NK-92 treated with Interleukin-12 subunit alpha and Interleukin-12 subunit beta, amount 100 ng/mL, for 24 hours (cell line): ENCODE measurements at regions not wholly inside any gene's neighbourhood (a gene's known extent, or its start where the extent isn't known, plus 50 kb on each side); places are given as distances from the start of the nearest gene placed in this dataset.
"Not testable (repeated sequence)": the region's sequence is repeated elsewhere in the genome, so short reads cannot be mapped to it uniquely, and the experiment has no call there.

Experiments used
- DNase-seq: peaks from one replicate; lab custom pipeline; 2025; lab: John Stamatoyannopoulos, UW

DNA sequence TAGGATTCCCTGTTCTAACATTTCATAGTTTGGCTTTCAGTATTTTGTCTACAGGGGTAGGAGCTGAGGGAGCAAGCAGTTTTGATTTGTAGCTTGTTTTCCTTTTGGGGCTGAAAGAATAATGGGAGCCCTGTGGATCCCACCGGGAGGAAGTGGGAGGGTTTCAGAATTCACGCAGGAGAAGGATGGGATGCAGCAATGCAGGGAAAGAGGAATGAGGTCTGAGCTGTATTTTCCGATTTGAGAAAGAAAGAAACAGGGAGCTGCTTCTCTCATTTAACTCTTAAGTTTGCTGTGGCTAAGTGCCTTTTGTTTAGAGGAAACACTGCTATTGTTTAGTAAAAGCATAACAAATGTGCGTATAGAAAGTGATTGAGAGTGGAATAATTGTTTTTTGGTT is 141.0 kb downstream of the ADCYAP1 start:
- DNase-seq, result no peak

DNA sequence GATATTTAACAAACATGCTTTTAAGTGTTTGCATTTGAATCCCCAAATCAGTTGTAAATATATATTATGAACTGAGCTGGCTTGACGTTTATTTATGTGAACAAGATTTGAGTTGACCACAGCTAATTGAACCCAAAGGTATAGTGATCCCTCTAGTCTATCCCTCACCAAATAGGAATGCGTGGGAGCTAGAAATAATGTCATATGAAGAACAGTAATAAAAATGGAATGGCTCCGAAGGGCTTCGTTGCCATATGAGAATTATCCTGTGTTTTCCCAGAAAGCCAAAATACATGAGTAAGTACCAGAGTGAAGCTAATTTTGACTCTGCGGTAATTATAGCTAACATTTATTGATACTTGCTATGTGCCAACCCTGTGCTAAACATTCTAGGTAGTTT is 142.7 kb downstream of the ADCYAP1 start:
- DNase-seq, result no peak

DNA sequence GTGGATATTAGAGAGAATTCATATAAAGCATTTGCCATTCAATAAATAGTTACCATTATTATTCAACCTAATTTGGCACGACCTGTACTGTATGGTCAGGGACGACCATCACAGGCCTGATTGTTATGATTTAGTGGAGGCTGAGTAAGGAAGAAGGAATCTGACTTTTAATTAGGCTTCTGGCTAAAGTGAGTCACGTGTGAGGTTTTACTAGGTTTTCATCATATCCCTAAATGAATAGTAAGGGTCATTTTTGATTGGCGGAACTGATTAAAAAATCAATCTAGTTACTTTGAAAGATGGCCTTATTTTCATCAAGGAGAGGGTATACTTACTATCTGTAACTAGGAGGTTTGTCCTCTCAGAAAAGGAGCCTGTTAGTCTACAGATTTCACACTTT is 143.4 kb downstream of the ADCYAP1 start:
- DNase-seq, result no peak

GRCh38 chr18:1049173-1049572 is 144.5 kb downstream of the ADCYAP1 start:
- DNase-seq, result no peak

DNA sequence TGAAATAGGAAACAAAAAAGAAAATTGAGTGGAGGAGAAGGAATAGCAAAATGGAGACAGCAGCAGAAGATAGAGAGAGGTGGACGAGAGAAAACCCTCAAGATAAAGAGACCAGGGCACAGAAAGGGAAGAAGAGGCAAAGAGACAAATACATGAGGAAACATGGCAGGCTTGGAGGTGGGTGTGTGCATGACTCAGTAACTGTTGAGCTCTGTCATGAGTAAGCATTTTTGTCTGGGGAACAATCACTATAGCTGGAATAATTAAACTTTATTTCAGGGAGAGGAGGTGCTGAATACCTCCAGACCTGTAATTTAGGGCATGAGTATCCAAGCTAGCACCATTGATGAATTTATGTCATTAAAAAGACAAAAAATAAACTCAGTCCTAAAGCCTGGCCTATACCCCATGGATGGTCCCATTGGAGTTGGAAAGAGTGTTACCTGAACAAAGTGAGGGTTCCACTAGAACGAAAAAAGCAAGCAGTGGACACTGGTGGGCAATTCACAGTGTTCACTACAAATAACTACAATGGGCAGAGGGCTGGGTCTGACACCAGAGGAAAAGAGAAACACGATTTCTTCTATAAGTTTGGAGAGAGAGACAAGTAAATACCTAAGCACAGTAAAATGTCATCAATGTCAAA is 145.5 kb downstream of the ADCYAP1 start:
- no peak for DNase-seq

- DNase-seq, result no peak
Measured at GRCh38 chr18:1052301-1052700, 147.6 kb downstream of the ADCYAP1 start.

DNA sequence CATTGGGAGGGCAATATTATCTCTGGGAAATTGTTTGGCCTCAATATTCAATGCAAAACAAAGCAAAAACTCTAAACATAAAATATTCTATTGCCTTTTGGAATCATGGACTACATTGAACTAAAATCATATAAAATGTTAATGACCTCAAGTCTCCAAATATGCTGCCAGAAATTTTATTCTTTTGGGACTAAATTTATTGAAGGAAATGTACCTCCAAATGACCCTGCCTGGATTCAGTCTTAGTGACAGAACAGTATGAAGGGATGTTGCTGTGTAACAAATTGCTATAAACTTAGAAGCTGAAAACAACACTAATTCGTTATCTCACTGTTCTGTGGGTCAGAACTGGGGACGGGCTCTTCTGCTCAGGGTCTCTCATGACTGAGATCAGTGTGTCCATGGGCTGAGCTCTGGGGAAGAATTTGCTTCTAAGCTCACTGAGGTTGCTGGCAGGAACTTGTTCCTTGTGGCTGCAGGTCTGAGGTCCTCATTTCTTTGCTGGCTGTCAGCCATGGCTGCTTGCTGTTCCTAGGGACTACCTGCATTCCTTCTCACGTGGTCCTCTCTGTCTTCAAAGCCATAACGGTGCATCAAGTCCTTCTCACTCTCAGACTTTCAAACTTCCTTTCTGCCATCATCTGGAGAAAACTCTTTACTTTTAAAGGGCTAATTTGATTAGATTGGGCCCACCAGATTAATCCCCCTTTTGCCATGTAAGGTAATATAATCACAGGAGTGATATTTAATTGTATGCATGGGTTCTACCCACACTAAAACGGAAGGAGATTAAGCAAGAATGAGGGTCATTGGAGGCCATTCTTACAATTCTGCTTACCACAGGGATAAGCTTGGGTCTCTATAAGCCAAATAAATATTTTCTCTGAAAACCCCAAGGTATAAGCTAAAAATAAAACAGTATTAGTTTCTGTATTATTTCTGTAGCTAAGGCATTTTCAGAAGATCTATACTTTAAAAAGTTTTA is 149.0 kb downstream of the ADCYAP1 start:
- DNase-seq, result no peak

- DNase-seq, result no peak
Measured at GRCh38 chr18:1056404-1056803, 151.7 kb downstream of the ADCYAP1 start.

DNA sequence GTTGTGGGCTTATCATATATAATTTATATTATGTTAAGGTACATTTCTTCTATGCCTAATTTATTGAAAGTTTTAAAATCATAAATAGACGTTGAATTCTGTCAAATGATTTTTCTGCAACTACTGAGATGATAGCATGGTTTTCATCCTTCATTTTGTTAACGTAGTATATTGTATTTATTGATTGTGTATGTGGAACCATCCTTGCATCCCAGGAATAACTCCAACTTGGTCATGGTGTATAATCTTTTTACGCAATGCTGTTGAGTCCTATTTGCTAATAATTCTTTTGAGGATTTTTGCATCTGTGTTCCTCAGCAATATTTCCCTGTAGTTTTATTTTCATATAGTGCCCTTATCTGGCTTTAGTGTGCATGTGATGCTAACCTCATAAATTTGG is 152.7 kb downstream of the ADCYAP1 start:
- no peak for DNase-seq

DNA sequence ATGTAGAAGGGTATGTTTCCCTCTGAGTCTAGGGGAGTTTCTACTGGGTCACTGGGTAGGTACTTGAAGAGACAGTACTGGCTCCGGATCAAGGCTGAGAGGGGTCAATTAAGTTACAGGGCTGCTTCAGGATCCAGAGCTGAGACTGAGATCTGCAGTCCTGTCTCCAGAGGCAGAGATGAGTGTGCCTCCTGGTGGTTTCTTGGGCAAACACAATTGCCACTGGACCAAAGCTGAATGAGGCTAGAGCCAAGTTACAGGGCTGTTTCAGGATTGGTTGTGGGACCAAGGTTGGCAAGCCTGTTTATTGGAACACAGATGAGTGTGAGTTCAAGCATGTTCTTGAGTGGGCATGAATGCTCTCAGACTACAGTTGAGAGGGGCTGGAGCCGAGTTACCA is 157.9 kb downstream of the ADCYAP1 start:
- DNase-seq, result no peak

DNA sequence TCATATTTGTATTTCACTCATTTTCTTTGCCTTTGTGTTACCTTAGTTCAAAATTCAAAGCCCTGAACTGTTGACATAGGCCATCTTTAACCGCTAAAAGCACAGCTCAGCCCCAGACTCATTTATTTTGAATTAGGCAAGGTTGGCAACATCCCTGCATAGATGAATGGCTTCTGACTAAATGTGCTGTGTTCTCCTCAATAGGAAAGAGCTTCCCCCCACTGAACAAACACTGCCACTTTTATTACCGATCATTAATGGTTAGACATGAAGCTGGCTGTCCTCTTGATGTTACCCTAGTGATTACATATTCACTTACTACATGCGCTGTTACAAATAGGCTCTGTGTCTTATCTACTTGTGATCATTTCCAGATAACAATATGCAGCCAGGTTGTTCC is 170.7 kb downstream of the ADCYAP1 start:
- no peak for DNase-seq

DNA sequence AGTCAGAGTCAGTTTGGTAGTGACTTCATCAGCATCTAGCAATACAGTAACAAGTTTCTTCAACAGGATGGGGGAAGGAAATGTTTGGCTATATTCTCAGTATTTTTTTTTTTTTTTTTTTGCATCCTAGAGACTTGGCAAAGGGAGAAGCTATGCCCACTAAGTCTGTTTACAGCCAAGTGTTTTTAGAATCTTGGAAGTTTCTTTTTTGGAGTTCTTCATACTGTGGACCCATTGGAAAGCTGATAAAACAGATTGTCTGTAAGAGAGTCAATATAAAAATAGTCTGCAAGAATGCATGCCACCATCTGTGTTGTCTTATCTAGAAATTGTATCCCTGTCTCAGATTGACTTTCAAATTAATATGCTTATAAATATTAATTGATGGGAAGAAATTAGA is 171.2 kb downstream of the ADCYAP1 start:
- DNase-seq, result no peak

GRCh38 chr18:1078301-1078700 is 173.6 kb downstream of the ADCYAP1 start:
- no peak for DNase-seq

DNA sequence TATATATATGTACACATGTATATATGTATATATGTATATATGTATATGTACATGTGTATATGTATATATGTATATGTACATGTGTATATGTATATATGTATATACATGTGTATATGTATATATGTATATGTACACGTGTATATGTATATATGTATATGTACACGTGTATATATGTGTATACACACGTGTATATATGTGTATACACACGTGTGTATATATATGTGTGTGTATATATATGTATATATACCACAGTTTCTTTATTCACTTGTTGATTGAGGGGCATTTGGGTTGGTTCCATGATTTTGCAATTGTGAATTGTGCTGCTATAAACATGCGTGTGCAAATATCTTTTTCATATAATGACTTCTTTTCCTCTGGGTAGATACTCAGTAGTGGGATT is 179.0 kb downstream of the ADCYAP1 start:
- DNase-seq, result not testable (repeated sequence)

DNA sequence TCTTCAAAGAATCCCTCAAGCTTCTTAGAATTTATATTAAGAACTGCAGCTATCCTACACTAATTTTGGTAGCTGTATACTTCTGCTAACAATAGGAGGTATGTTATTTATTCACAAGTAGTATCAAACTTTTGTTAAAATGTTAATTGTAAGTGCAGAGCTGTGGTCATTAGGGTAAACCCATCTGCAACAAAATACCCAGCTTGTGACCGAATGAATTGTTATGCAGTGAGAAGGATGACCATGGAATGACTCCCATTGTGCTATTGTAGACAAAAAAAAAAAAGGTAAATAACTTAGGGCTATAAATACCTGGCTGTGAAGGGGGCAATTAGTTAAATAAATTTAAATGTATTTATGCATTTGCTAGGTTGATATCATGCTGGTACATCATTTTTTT is 186.1 kb downstream of the ADCYAP1 start:
- no peak for DNase-seq

DNA sequence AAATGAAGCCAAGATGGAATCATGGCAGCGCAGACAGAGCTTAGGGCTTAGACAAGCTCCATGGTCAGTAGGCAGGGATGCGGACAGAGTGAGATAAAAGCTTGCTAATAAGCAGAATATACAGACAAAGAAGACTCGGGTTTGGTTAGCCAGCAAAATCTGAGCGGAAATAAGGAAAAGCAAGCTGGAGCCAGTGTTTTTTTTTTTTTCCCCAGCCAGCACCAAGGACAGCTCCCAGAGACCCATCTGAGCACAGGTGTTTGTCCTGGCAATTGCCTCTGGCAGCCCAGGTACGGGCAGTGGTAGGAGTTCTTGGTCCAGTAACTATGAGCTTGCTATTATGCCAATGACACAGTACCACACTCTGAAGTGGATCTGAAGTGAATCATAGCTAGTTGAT is 187.6 kb downstream of the ADCYAP1 start:
- DNase-seq, result no peak

- DNase-seq, result no peak
Measured at GRCh38 chr18:1094409-1094808, 189.7 kb downstream of the ADCYAP1 start.

DNA sequence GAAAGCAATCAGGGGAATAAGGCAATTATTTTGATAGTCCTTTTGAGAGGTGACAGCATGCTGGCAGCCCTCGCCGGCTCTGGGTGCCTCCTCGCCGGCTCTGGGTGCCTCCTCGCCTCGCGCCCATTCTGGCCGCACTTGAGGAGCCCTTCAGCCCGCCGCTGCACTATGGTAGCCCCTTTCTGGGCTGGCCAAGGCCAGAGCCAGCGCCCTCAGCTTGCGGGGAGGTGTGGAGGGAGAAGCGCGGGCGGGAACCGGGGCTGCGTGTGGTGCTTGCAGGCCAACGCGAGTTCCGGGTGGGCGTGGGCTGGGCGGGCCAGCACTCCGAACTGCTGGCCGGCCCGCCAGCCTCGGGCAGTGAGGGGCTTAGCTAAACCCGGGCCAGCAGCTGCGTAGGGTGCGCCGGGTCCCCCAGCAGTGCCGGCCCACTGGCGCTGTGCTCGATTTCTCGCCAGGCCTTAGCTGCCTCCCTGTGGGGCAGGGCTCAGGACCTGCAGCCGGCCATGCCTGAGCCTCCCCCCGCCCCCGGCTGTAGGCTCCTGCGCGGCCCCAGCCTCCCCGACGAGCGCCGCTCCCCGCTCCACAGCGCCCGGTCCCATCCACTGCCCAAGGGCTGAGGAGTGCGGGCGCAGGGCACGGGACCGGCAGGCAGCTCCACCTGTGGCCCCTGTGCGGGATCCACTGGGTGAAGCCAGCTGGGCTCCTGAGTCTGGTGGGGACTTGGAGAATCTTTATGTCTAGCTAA is 193.5 kb downstream of the ADCYAP1 start:
- DNase-seq, result not testable (repeated sequence)

DNA sequence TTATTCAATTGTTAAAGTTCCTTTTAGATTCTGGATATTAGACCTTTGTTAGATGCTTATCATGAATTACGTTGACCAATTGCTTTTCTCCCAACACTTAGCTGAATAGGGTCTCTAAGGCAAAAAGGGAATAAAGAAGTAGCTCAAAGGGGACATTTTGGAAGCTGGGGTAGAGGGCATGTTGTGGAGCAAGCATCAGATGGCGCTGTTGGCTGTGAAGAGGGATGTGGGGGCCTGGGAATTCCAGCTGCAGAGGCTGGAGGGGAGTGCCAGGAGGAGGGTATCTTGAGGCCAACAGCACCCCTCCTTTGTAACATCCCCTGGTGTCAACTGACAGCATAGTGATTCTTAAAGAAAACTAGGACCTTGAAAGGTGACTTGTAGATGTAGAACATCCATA is 198.2 kb downstream of the ADCYAP1 start:
- no peak for DNase-seq

DNA sequence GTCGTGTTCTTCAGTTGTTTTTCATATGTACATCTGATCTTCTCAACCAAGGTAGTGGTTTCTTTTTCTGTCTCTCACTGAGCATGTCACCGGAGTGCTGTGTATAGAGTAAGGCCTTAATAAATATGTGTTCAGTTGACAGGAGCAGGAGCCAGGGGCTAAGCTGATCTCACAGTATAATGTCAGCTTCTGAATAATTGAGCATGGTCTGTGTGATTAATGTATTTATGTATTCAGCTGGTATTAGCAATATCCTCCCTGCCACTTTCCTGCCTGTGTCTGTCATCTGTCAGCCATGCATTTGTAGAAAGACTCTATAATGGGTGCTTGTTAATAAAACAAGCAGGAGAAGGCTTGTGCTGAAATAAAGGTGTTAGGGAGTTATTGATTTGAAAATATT is 198.9 kb downstream of the ADCYAP1 start:
- no peak for DNase-seq

DNA sequence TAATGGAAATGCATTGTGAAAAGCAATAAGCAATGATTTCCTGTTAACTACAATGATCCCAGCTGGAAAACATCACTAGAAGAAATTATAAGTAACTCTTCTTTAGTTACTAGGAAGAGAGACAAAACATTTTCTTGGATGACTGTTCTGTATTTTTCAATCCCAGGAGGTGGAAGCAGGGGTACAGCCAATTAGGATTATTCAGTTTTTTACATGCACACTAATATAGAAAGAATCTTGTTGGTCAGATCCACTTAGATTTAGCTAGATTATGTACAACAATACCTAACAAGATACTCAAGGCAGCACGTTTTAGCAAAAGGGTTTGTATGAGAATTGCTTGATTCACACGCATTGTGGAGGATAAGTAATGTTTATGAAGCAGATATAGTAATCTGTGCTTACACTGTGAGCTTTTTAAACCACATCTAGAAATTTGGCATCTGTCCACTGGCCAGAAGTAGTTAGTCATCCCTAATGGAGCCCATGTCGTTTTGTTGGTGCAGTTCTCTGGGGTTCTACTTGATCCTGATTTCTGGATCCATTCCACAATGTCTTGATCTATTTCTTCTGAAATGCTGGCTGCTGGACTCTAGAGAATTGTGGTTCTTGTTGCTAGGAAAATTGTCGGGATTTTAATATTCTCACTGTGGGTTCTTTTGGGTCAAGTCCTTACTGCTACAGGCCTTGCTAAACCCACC is 199.7 kb downstream of the ADCYAP1 start:
- DNase-seq, result no peak

DNA sequence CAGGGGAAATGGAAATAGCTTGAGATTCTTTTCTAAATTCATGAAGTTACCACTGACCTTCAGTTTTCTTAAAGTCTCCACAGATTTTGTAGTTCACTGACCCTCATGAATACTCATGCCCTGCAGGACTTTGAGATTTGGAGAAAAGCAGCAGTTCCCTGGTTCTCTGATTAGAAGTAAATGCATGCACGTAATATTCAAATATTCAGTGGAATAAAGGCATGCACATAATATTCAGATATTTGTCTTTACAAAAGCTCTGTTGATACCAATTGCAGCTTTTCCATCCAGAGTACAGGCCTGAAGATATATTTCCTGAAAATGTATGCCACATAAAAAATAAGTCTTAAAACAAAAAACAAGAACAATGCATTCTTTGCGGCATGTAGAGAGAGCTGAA is 219.8 kb downstream of the ADCYAP1 start:
- DNase-seq, result no peak
